Smooth muscle cell of the brain vasculature (primary cell): ENCODE measurements at regions not wholly inside any gene's neighbourhood (a gene's known extent, or its start where the extent isn't known, plus 50 kb on each side); places are given as distances from the start of the nearest gene placed in this dataset.
"Not testable (repeated sequence)": the region's sequence is repeated elsewhere in the genome, so short reads cannot be mapped to it uniquely, and the experiment has no call there.

Source experiments
- DNase-seq: peaks from one replicate; pipeline ENCODE4 v3.0.0-alpha.2; 2012; ENCODE audit warnings: low read depth, low spot score

DNA sequence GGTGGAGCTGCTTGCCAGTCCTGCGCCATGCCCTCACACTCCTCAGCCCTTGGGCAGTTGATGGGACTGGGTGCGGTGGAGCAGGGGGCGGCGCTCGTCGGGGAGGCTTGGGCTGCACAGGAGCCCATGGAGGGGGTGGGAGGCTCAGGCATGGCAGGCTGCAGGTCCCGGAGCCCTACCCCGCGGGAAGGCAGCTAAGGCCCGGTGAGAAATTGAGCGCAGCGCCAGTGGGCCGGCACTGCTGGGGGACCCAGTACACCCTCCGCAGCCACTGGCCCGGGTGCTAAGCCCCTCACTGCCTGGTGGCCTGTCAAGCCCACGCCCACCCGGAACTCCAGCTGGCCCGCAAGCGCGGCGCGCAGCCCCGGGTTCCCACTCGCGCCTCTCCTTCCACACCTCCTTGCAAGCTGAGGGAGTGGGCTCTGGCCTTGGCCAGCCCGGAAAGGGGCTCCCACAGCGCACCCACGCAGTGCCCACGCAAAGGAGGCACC is 87.1 kb upstream of the BCHE start:
- DNase-seq: not testable (repeated sequence)

GRCh38 chr3:165920984-165921383 is 83.8 kb upstream of the BCHE start:
- DNase-seq: no peak

DNA sequence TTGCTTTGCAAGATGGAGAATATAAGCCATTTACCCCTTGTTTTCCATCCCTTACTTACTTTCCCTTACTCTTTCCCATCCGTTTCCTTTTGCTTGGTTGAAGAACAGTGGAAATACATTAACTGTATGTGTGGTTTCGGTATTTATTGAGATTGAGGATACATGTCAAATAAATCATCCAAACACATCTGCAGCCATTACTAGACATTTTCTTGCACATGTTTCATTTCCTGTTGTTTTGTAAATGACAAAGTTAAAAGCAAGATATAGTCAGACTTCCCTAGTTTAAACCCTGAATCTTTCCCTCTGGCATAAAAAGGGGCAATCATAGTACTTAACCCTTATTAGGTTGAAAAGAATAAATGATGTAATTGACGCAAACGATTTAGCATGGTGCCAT is 82.1 kb upstream of the BCHE start:
- DNase-seq: no peak

GRCh38 chr3:165918657-165918979 is 81.4 kb upstream of the BCHE start:
- DNase-seq: no peak

DNA sequence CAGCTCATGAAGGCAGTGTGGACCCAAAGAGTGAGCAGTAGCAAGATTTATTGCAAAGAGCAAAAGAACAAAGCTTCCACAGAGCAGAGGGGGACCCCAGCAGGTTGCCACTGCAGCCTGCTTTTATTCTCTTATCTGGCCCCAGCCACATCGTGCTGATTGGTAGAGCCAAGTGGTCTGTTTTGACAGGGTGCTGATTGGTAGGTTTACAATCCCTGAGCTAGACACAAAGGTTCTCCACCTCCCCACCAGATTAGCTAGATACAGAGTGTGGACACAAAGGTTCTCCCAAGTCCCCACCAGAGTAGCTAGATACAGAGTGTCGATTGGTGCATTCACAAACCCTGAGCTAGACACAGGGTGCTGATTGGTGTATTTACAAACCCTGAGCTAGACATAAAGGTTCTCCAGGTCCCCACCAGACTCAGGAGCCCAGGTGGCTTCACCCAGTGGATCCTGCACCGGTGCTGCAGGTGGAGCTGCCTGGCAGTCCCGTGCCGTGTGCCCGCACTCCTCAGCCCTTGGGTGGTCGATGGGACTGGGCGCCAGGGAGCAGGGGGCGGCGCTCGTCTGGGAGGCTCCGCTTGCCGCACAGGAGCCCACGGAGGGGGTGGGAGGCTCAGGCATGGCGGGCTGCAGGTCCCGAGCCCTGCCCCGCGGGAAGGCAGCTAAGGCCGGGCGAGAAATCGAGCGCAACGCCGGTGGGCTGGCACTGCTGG is 80.9 kb upstream of the BCHE start:
- DNase-seq: not testable (repeated sequence)

DNA sequence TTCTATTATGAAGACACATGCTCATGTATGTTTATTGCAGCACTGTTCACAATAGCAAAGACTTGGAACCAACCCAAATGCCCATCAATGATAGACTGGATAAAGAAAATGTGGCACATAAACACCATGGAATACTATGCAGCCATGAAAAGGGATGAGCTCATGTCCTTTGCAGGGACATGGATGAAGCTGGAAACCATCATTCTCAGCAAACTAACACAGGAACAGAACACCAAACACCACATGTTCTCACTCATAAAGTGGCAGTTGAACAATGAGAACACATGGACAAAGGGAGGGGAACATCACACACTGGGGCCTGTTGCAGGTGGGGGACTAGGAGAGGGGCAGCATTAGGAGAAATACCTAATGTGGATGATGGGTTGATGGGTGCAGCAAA is 77.9 kb upstream of the BCHE start:
- DNase-seq: not testable (repeated sequence)

- DNase-seq: no peak
Observed at GRCh38 chr3:165903885-165904630, 66.8 kb upstream of the BCHE start.

GRCh38 chr3:165899066-165899465 is 61.8 kb upstream of the BCHE start:
- DNase-seq: no peak

- no peak for DNase-seq
Observed at GRCh38 chr3:165897137-165897536, 59.9 kb upstream of the BCHE start.

DNA sequence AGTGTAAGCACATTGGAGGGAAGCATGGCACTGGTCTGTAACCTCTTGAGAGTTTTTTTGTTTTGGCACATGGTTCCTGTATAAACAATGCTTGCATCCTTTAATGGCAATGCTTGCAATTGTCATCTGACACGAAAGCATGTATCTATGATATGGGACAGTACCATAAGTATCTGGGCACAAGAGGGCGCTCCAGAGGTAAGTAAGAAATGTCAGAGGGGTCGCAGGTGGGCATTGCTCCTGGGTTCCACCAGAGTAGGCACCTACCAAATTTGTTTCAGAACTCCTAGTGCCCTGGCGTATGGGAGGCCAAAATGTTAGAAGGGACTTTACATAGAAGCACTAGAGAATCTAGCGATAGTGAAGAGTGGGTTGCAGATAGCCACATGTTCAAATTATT is 58.7 kb upstream of the BCHE start:
- DNase-seq: no peak

DNA sequence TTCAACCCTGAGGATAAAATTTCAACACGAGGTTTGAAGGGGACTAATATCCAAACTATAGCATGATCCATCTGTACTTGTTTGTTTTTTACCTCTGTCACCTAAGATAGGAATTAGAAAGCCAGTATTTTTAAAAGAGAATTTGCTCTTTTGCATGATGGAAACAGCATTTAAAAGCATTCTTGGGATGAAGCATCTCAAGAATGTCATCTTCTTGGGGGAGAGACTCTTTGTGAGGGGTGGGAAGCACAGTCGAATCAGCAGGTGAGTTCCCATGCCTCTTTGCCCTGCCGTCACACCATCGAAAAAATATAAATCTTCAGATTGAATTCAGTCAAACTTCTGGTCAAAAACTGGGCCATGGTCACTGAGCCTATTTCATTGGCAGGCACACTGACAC is 55.3 kb upstream of the BCHE start:
- DNase-seq: no peak
